Tibial artery (tissue), 4 donors: ENCODE measurements at regions not wholly inside any gene's neighbourhood (a gene's known extent, or its start where the extent isn't known, plus 50 kb on each side); places are given as distances from the start of the nearest gene placed in this dataset.

Source experiments
- DNase-seq, 2 donors: peaks; one replicate each; pipeline ENCODE4 v3.0.0-alpha.2; 2019
- H3K27ac ChIP-seq, 2 donors: fragments of 200-600 bp; sonication (generic) in 1 of 2; 1 replicate in 1 of 2; 2 replicates in 1 of 2; pipeline ENCODE4 v1.5.1; 2018 to 2019; ENCODE audit warnings: mild to moderate bottlenecking in 1 of 2
- H3K27me3 ChIP-seq, 2 donors: fragments of 200-600 bp; sonication (generic) in 1 of 2; one replicate each; pipeline versions ENCODE4 v1.5.1 to v1.6.0; 2016 to 2019
- H3K36me3 ChIP-seq, 3 donors: fragments of 200-600 bp; sonication (generic) in 2 of 3; one replicate each; pipeline ENCODE4 v1.5.1; 2016 to 2019; ENCODE audit warnings: mild to moderate bottlenecking in 2 of 3
- H3K4me1 ChIP-seq, 4 donors: fragments of 200-600 bp; sonication (generic) in 2 of 4; 1 replicate in 3 of 4; 2 replicates in 1 of 4; pipeline ENCODE4 v1.5.1; 2016 to 2019
- H3K4me3 ChIP-seq, 2 donors: fragments of 200-600 bp; sonication (generic) in 1 of 2; 1 replicate in 1 of 2; 2 replicates in 1 of 2; pipeline ENCODE4 v1.5.1; 2018 to 2019; ENCODE audit warnings: mild to moderate bottlenecking in 2 of 2
- H3K9me3 ChIP-seq, 3 donors: fragments of 200-600 bp; sonication (generic) in 1 of 3; one replicate each; pipeline ENCODE4 v1.5.1; 2016 to 2019
- intact Hi-C: fragments of 100-400 bp; cut with DNase I; formaldehyde crosslinking; loops from one replicate; pipeline ENCODE4 v1.15.0; 2023; ENCODE audit warnings: low total_unique reads
- TF ChIP-seq, protein P1 (sequence below), 2 experiments: fragments of 200-600 bp in 1 of 2; fragments of 450-650 bp in 1 of 2; IDR thresholded peaks; one replicate each; pipeline ENCODE4 v1.5.1; 2017 to 2019; ENCODE audit warnings: antibody characterized with exemption in 2 of 2, mild to moderate bottlenecking in 1 of 2, moderate library complexity in 1 of 2

DNA sequence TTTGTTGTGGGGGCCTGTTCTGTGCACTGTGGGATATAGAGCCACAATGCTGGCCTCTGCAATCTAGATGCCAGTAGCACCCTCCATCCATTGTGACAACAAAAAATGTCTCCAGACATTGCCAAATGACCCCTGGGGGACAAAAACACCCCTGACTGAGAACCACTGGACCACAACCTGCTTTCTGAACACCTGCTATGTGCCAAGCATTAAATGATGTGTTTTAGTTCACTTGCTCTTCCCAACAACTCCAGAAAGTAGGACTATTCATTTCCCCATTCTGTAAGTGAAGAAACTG lies 367.0 kb upstream of the ERCC4 start:
- Histone ChIP-seq H3K4me1 (no peaks in the 10 kb centered on the region), H3K36me3 (no peaks in the 10 kb centered on the region), H3K27me3 (peaks cover 0 to 3% of the 10 kb centered on the region in 2 donors), H3K27ac (no peak overlapping the region), H3K4me3 (no peak overlapping the region), H3K9me3 (no peaks in the 10 kb centered on the region)
- no peak for DNase-seq
- TF ChIP-seq, protein P1, sequence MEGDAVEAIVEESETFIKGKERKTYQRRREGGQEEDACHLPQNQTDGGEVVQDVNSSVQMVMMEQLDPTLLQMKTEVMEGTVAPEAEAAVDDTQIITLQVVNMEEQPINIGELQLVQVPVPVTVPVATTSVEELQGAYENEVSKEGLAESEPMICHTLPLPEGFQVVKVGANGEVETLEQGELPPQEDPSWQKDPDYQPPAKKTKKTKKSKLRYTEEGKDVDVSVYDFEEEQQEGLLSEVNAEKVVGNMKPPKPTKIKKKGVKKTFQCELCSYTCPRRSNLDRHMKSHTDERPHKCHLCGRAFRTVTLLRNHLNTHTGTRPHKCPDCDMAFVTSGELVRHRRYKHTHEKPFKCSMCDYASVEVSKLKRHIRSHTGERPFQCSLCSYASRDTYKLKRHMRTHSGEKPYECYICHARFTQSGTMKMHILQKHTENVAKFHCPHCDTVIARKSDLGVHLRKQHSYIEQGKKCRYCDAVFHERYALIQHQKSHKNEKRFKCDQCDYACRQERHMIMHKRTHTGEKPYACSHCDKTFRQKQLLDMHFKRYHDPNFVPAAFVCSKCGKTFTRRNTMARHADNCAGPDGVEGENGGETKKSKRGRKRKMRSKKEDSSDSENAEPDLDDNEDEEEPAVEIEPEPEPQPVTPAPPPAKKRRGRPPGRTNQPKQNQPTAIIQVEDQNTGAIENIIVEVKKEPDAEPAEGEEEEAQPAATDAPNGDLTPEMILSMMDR (IDR thresholded peaks at IDR 0.05): no peak
- intact Hi-C loops: no loop called here

- no peak for DNase-seq
- Histone ChIP-seq H3K4me3 (no peak overlapping the region), H3K9me3 (no peaks in the 10 kb centered on the region), H3K36me3 (no peaks in the 10 kb centered on the region), H3K4me1 (no peaks in the 10 kb centered on the region), H3K27ac (no peak overlapping the region), H3K27me3 (peaks cover 0 to 3% of the 10 kb centered on the region in 2 donors)
- intact Hi-C loops: no loop called here
- TF ChIP-seq, protein P1 (IDR thresholded peaks at IDR 0.05): no peak
These were observed 366.4 kb upstream of the ERCC4 start for GRCh38 chr16:13553453-13553985.

- TF ChIP-seq, protein P1 (IDR thresholded peaks at IDR 0.05): no peak
- Histone ChIP-seq H3K9me3 (no peaks in the 10 kb centered on the region), H3K27ac (no peak overlapping the region), H3K27me3 (peaks cover 0 to 3% of the 10 kb centered on the region in 2 donors), H3K36me3 (no peaks in the 10 kb centered on the region), H3K4me3 (no peak overlapping the region), H3K4me1 (no peaks in the 10 kb centered on the region)
- DNase-seq: no peak
- intact Hi-C loops: no loop called here
These were observed 365.9 kb upstream of the ERCC4 start for GRCh38 chr16:13554005-13554404.

GRCh38 chr16:13554643-13555042 lies 365.3 kb upstream of the ERCC4 start:
- no peak for DNase-seq
- TF ChIP-seq, protein P1 (IDR thresholded peaks at IDR 0.05): no peak
- Histone ChIP-seq H3K4me3 (no peak overlapping the region), H3K4me1 (no peaks in the 10 kb centered on the region), H3K27ac (no peak overlapping the region), H3K9me3 (no peaks in the 10 kb centered on the region), H3K27me3 (peaks cover 0 to 5% of the 10 kb centered on the region in 2 donors), H3K36me3 (no peaks in the 10 kb centered on the region)
- intact Hi-C loops: no loop called here

DNA sequence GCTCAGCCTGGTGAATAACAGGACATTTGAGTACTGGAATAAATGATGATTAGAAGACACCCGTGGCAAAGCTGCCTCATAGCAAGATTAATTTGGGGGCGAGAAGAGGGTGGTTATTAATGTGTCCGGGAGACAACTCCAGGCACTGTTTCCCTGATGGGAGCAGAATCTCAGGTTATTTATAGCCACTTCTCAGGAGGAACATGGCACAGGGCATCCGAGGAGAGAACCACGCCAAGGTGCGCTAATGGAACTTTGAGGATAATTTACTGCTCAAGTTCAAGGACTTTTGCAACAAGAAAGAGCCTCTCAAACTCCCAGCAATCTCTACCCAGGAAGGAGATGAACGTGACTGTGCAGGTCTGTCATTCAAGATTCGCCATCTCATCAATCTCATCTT lies 362.5 kb upstream of the ERCC4 start:
- H3K36me3 ChIP-seq: no peaks in the 10 kb centered on the region
- DNase-seq: no peak
- no peaks in the 10 kb centered on the region for H3K4me1 ChIP-seq
- intact Hi-C loops: no loop called here
- H3K27me3 ChIP-seq: peaks cover 0 to 2% of the 10 kb centered on the region in 2 donors
- H3K27ac ChIP-seq: no peak overlapping the region
- H3K9me3 ChIP-seq: no peaks in the 10 kb centered on the region
- TF ChIP-seq, protein P1 (IDR thresholded peaks at IDR 0.05): no peak
- no peak overlapping the region for H3K4me3 ChIP-seq

- no peak overlapping the region for H3K27ac ChIP-seq
- no peak overlapping the region for H3K4me3 ChIP-seq
- no peaks in the 10 kb centered on the region for H3K36me3 ChIP-seq
- H3K27me3 ChIP-seq: peaks cover 0 to 2% of the 10 kb centered on the region in 2 donors
- TF ChIP-seq, protein P1 (IDR thresholded peaks at IDR 0.05): no peak
- H3K4me1 ChIP-seq: no peaks in the 10 kb centered on the region
- no peaks in the 10 kb centered on the region for H3K9me3 ChIP-seq
- intact Hi-C loops: no loop called here
- no peak for DNase-seq
These were observed 361.2 kb upstream of the ERCC4 start for GRCh38 chr16:13558752-13559151.
